ENCODE measurements at regions not wholly inside any gene's neighbourhood (a gene's known extent, or its start where the extent isn't known, plus 50 kb on each side); places are given as distances from the start of the nearest gene placed in this dataset.

DNA sequence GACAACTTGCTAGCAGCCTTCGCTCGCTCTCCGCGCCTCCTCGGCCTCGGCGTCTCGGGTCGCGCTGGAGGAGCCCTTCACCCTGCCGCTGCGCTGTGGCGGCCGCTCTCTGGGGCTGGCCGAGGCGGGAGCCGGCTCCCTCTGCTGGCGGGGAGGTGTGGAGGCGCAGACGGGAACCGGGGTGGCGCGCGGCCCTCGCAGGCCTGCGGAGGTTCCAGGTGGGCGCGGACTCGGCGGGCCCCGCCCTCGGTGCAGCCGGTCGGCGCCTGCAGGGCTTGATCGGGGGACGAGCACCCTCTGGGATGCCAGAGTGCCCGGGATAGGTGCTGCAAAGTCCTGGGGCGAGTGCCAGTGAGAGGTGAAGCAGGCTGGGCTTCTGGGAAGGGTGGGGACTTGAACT is 989.9 kb downstream of the ROBO2 start:
- no peak overlapping the region for H3K4me3 ChIP-seq (ENCODE audit: low read length, poor library complexity, severe bottlenecking)
- TF ChIP-seq, protein P1, sequence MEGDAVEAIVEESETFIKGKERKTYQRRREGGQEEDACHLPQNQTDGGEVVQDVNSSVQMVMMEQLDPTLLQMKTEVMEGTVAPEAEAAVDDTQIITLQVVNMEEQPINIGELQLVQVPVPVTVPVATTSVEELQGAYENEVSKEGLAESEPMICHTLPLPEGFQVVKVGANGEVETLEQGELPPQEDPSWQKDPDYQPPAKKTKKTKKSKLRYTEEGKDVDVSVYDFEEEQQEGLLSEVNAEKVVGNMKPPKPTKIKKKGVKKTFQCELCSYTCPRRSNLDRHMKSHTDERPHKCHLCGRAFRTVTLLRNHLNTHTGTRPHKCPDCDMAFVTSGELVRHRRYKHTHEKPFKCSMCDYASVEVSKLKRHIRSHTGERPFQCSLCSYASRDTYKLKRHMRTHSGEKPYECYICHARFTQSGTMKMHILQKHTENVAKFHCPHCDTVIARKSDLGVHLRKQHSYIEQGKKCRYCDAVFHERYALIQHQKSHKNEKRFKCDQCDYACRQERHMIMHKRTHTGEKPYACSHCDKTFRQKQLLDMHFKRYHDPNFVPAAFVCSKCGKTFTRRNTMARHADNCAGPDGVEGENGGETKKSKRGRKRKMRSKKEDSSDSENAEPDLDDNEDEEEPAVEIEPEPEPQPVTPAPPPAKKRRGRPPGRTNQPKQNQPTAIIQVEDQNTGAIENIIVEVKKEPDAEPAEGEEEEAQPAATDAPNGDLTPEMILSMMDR (conservative IDR thresholded peaks at IDR 0.05; ENCODE audit: low read length): no peak
- no peak for TF ChIP-seq EZH2phosphoT487 (IDR thresholded peaks at IDR 0.05; ENCODE audit: borderline replicate concordance)
- no peaks in the 10 kb centered on the region for H3K79me2 ChIP-seq (ENCODE audit: insufficient read depth, low read length)
- no peaks in the 10 kb centered on the region for H3K9me3 ChIP-seq (ENCODE audit: insufficient read depth, low read depth, low read length)
- no peaks in the 10 kb centered on the region for H3F3A ChIP-seq (ENCODE audit: low read depth)
- H3K9ac ChIP-seq (ENCODE audit: low read depth, low read length, poor library complexity, severe bottlenecking): no peak overlapping the region
- H3K4me1 ChIP-seq (ENCODE audit: insufficient read depth, low read length, poor library complexity, severe bottlenecking): no peaks in the 10 kb centered on the region
- no peaks in the 10 kb centered on the region for H3K27me3 ChIP-seq (ENCODE audit: insufficient read depth, low read length, poor library complexity, severe bottlenecking)
- H3K9me2 ChIP-seq (replicated peaks; ENCODE audit: low read depth, low read length): no peaks in the 10 kb centered on the region; the same call in 1 of the 2 replicates
- no peak overlapping the region for H3K4me2 ChIP-seq (ENCODE audit: low read depth, low read length, poor library complexity, severe bottlenecking)
- H4K20me1 ChIP-seq (ENCODE audit: insufficient read depth, low read length, poor library complexity, severe bottlenecking): no peaks in the 10 kb centered on the region
- H2AFZ ChIP-seq (ENCODE audit: low read length): no peak overlapping the region
- no peaks in the 10 kb centered on the region for H3K36me3 ChIP-seq (ENCODE audit: insufficient read depth, low read length)

DNA sequence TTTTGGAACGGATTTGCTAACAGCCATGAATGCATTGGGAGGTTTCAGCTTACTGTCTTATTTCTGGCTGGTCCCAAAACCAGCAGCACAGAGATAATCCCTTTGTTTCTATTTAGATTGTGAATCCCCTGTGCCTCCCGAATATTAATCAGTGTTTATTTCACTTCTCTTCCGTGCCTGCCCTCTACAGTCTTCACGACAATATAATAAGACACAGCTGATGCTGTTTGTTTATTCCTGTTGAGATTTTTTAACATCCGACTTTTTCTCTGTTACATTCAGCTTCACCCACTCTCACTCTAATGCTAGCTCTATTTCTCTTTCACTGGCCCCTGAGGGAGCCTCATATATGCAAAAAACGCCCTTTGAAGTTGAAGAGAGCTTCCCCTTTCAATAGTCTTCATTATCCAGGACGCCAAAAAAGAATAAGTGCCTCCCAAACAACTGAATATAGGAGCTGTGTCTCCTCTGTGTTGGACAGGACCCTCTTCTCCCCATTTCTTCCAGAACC is 995.3 kb downstream of the ROBO2 start:
- no peak overlapping the region for H3K9ac ChIP-seq (ENCODE audit: low read depth, low read length, poor library complexity, severe bottlenecking)
- TF ChIP-seq, protein P1 (conservative IDR thresholded peaks at IDR 0.05; ENCODE audit: low read length): no peak
- TF ChIP-seq EZH2phosphoT487 (IDR thresholded peaks at IDR 0.05; ENCODE audit: borderline replicate concordance): no peak
- H2AFZ ChIP-seq (ENCODE audit: low read length): no peak overlapping the region
- no peaks in the 10 kb centered on the region for H4K20me1 ChIP-seq (ENCODE audit: insufficient read depth, low read length, poor library complexity, severe bottlenecking)
- no peak overlapping the region for H3K4me3 ChIP-seq (ENCODE audit: low read length, poor library complexity, severe bottlenecking)
- H3K27me3 ChIP-seq (ENCODE audit: insufficient read depth, low read length, poor library complexity, severe bottlenecking): no peaks in the 10 kb centered on the region
- H3K79me2 ChIP-seq (ENCODE audit: insufficient read depth, low read length): no peaks in the 10 kb centered on the region
- no peaks in the 10 kb centered on the region for H3K9me3 ChIP-seq (ENCODE audit: insufficient read depth, low read depth, low read length)
- H3K4me2 ChIP-seq (ENCODE audit: low read depth, low read length, poor library complexity, severe bottlenecking): no peak overlapping the region
- no peaks in the 10 kb centered on the region; the same call in 1 of the 2 replicates for H3K9me2 ChIP-seq (replicated peaks; ENCODE audit: low read depth, low read length)
- H3F3A ChIP-seq (ENCODE audit: low read depth): no peaks in the 10 kb centered on the region
- no peaks in the 10 kb centered on the region for H3K4me1 ChIP-seq (ENCODE audit: insufficient read depth, low read length, poor library complexity, severe bottlenecking)
- no peaks in the 10 kb centered on the region for H3K36me3 ChIP-seq (ENCODE audit: insufficient read depth, low read length)

DNA sequence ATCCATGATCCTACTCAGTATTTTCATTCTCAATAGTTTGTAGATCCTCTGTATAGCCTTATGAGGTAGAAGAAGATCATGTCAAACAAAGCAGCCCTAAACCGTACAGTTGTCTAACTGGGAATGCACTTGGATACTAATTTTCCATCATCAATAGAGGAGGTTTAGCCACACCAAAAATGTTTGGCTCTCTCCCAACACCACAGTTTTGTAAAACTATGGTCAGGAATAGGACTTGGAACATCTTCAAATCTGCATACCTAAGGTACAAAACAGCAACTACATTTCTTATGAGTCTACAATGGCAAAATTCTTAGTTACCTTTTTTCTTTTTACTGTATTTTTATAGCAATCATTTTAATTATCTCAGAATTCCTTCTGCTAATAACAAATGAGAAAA is 1001.6 kb downstream of the ROBO2 start:
- H3K9me3 ChIP-seq (ENCODE audit: insufficient read depth, low read depth, low read length): no peaks in the 10 kb centered on the region
- no peak overlapping the region for H2AFZ ChIP-seq (ENCODE audit: low read length)
- no peaks in the 10 kb centered on the region for H4K20me1 ChIP-seq (ENCODE audit: insufficient read depth, low read length, poor library complexity, severe bottlenecking)
- TF ChIP-seq, protein P1 (conservative IDR thresholded peaks at IDR 0.05; ENCODE audit: low read length): no peak
- no peak for TF ChIP-seq EZH2phosphoT487 (IDR thresholded peaks at IDR 0.05; ENCODE audit: borderline replicate concordance)
- no peaks in the 10 kb centered on the region for H3K9me2 ChIP-seq (replicated peaks; ENCODE audit: low read depth, low read length)
- H3K9ac ChIP-seq (ENCODE audit: low read depth, low read length, poor library complexity, severe bottlenecking): no peak overlapping the region
- no peaks in the 10 kb centered on the region for H3K4me1 ChIP-seq (ENCODE audit: insufficient read depth, low read length, poor library complexity, severe bottlenecking)
- H3K36me3 ChIP-seq (ENCODE audit: insufficient read depth, low read length): no peaks in the 10 kb centered on the region
- H3K27me3 ChIP-seq (ENCODE audit: insufficient read depth, low read length, poor library complexity, severe bottlenecking): no peaks in the 10 kb centered on the region
- H3K79me2 ChIP-seq (ENCODE audit: insufficient read depth, low read length): no peaks in the 10 kb centered on the region
- H3K4me2 ChIP-seq (ENCODE audit: low read depth, low read length, poor library complexity, severe bottlenecking): no peak overlapping the region
- H3K4me3 ChIP-seq (ENCODE audit: low read length, poor library complexity, severe bottlenecking): no peak overlapping the region
- H3F3A ChIP-seq (ENCODE audit: low read depth): no peaks in the 10 kb centered on the region
